GM10266 (cell line): ENCODE measurements at regions not wholly inside any gene's neighbourhood (a gene's known extent, or its start where the extent isn't known, plus 50 kb on each side); places are given as distances from the start of the nearest gene placed in this dataset.

Experiments
- DNase-seq: peaks from one replicate; pipeline ENCODE4 v3.0.0; 2012; ENCODE audit errors: extremely low spot score
- CTCF ChIP-seq: IDR thresholded peaks from 2 replicates; pipeline ENCODE4 v1.5.1; 2012; ENCODE audit warnings: mild to moderate bottlenecking, low read depth; ENCODE audit not compliant: control insufficient read depth, insufficient read depth; ENCODE audit errors: missing control alignments

GRCh38 chr2:142688856-142689605 lies 188.4 kb upstream of the KYNU start:
- no peak for DNase-seq
- no peak for TF ChIP-seq CTCF

- DNase-seq = no peak
- no peak for TF ChIP-seq CTCF
These were observed 190.0 kb upstream of the KYNU start for GRCh38 chr2:142687509-142687908.

- DNase-seq = no peak
- no peak for TF ChIP-seq CTCF
These were observed 190.4 kb upstream of the KYNU start for GRCh38 chr2:142687075-142687474.

- no peak for DNase-seq
These were observed 192.8 kb upstream of the KYNU start for GRCh38 chr2:142684667-142685066.

DNA sequence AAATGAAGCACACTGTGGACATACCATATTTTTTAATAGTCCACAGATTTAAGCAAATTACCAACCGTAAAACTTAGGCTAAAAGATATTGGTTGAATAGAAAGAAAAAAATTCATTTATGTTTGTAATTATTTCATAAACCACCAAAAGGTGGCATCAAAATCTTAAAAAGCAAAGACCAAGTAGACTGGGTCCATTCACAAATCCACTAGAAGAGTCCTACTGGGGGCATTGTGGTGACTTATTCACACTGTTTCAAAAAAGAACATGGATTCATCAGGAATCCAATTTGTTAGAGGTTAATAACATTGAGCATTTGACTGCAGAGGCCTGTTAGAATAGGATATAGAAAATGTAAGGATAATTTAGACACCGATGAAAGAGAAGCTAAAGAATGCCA lies 194.9 kb upstream of the KYNU start:
- no peak for DNase-seq

More at GRCh38 chr2:142684667-142685066, 192.8 kb upstream of the KYNU start:
- TF ChIP-seq CTCF = no peak

GRCh38 chr2:142681952-142682351 lies 195.5 kb upstream of the KYNU start:
- no peak for TF ChIP-seq CTCF
- no peak for DNase-seq

More for the DNA sequence above, 194.9 kb upstream of the KYNU start:
- no peak for TF ChIP-seq CTCF

DNA sequence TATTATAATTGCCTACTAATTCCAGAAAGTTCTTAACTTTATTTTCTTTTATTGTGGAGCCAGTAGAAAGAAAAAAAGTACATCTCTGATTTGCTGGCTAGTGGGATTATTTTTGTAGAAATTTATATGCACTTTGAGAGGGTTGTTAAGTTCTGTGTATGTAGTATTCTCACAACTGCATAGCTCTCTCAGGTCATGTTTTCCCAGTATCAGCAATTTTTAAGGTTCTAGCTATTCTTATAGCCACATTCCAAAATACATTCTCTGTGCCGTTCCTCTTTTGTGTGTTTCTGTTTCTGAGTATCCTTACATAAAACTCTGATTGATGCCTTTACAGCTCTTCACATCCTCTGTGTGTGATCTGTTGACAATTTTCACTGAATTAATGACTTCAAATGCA lies 199.3 kb upstream of the KYNU start:
- TF ChIP-seq CTCF = no peak
- DNase-seq = no peak
